ENCODE measurements at regions not wholly inside any gene's neighbourhood (a gene's known extent, or its start where the extent isn't known, plus 50 kb on each side); places are given as distances from the start of the nearest gene placed in this dataset.
"Not testable (repeated sequence)": the region's sequence is repeated elsewhere in the genome, so short reads cannot be mapped to it uniquely, and the experiment has no call there.

GRCh38 chr11:70551351-70552166, 153.2 kb downstream of the CTTN start:
- DNase-seq: no peak

DNA sequence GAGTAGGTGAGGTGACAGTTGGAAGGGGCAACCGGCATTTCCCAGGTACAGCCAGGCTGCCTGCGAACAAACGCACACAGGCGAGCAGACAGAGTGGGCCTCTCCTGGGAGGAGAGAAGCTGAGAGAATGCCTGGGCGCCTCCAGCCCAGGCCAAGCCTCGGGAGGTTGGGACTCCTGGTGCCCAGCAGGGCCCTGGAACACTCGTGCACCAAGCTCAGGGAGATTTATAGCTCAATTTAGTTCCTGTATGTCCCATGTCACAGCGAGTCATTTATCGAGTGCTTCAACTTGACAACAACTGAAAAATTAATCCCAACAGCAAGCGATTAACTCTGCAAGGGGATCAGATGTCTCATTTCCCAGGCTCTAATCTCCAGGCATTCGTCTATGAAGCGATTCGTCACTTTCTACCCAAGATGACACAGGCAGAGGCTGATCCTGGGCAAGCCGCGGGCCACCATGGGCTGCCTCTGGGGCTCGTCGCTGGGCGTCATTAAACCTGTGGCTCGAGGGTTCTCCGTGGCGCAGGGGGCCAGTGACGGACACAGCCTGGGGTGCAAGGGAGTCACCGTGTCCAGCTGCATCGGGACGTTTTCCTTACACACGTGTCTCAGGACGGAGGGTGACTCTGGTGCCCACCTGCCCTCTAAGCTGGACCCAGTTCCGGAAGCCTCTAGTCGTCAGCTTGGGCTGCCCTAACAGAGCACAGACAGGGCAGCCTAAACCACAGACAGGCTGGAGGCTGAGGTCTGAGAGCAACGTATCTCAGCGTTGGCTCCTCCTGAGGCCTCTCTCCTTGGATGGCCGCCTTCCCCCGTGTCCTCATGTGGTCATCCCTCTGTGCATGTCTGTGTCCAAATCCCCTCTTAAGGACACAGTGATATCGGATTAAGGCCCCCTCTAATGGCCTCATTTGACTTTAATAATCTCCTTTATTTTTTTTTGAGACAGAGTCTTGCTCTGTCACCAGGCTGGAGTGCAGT, 154.1 kb downstream of the CTTN start:
- no peak for DNase-seq

- no peak for DNase-seq
Measured at GRCh38 chr11:70555078-70555477, 156.7 kb downstream of the CTTN start.

DNA sequence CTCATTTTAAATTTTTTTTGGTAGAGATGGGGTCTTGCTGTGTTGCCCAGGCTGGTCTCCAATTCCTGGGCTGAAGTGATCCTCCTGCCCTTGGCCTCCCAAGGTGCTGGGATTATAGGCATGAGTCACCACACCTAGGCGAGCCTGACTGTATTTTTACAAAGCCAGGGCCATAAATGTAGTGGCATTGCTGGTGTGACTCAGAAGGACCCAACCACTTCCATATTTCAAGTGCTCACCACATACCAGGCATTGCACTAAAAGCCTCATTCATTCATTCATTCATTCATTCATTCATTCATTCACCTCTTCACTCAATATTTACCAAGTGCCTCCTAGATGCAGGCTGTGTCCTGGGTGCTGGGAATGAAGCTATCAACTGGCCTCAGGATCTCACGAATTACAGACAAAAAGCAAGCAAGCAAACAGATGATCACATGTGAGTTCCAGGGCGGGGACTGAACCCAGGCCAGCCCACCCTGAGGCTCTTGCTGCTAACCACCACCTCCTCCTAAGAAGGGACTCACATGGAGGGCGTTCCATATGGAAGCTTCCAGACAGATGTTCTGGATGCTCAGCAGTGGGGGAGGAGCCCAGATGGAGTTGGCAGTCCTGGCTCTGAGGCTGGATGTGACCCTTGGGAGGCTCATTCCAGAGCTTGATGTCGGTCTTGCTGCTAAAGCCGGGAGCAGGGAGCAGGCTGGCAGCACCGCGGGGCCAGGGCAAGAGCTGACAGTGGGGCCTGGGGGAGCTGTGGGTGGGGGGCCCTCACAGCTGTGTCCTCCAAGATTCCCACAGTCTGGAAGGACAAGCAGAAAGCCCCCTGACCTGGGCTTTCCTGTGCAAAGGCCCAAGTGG, 158.8 kb downstream of the CTTN start:
- no peak for DNase-seq

- DNase-seq: no peak
Measured at GRCh38 chr11:70557742-70558485, 159.6 kb downstream of the CTTN start.

DNA sequence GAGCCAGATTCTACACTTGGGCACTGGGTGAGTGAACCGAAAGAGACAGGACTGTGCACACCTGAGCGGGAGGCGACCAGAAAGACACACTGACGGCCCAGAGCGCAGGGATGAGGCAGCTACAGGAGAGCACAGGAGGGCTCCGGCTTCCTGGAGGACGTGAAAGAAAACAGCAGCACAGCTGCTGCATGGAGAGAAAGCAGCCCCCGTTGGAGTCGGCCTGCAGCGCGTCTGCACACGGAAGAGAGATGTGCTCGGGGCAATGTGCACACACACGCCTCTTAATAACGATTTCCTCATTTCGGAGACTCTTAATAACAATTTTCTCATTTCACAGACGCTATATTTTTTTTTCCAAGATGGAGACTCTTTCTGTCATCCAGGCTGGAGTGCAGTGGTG, 160.4 kb downstream of the CTTN start:
- no peak for DNase-seq

DNA sequence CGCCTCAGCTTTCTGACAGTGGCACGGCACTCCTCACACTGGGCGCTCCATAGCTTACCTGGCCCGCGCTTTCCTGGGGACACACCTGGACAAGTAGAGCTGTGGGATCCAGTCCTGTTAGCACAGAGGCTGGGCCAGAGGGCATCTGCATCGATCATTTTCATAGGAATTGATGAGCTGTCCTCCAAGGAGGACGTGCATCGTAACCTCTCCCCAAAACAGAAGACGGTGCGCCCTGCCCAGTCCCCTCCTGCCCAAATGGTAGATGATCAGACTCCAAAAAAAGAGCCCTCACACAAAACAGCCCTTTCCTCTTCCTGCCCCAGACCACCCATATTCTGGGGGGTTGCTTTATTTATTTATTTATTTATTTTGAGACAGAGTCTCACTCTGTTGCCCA, 161.2 kb downstream of the CTTN start:
- DNase-seq: no peak

GRCh38 chr11:70560621-70561020, 162.3 kb downstream of the CTTN start:
- DNase-seq: not testable (repeated sequence)

GRCh38 chr11:70566768-70567530, 168.6 kb downstream of the CTTN start:
- no peak for DNase-seq

- DNase-seq: no peak
Measured at GRCh38 chr11:70567680-70568034, 169.3 kb downstream of the CTTN start.

GRCh38 chr11:70568035-70568813, 169.9 kb downstream of the CTTN start:
- DNase-seq: no peak

DNA sequence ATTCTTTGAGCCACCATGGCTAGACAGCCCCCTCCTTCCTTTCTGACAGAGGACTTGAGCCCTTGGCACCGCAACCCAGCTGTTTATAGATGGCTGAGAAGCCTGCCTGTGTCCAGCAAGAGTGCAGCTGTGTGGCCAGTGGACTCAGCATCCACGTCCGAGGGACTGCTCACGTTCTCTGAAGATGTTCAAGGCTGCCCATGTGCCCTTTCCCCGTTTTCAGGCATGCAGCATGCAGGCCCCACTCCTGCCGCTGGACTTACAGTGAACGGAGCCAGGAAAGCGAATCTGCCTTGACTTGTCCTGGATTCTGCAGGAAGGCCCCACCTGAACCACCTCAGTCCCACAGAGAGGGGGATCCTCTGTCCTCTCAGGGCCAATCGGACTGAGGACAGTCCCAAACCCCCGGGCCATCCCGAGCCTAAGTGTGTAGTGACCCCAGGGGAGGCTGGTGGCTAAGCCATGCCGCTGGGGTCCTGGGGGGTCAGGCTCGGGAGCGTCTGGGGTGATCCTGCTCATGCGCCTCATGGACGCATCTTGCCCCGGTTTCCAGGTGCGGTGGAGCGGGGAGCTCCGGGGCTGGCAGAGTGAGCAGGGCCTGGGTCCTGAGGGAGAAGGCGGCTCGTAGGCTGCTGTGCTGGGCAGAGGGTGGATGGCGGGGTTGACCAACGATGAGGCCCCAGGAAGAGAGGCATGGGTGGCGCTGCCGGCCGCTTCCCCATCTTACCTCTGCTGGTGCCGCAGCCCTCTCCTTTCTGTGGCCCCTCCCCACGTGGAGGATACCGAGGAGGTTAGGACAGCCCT, 170.7 kb downstream of the CTTN start:
- DNase-seq: no peak

- no peak for DNase-seq
Measured at GRCh38 chr11:70569618-70569890, 171.2 kb downstream of the CTTN start.

GRCh38 chr11:70569996-70570692, 171.8 kb downstream of the CTTN start:
- DNase-seq: no peak

- DNase-seq: no peak
Measured at GRCh38 chr11:70570693-70571395, 172.5 kb downstream of the CTTN start.

- no peak for DNase-seq
Measured at GRCh38 chr11:70572974-70573260, 174.6 kb downstream of the CTTN start.

DNA sequence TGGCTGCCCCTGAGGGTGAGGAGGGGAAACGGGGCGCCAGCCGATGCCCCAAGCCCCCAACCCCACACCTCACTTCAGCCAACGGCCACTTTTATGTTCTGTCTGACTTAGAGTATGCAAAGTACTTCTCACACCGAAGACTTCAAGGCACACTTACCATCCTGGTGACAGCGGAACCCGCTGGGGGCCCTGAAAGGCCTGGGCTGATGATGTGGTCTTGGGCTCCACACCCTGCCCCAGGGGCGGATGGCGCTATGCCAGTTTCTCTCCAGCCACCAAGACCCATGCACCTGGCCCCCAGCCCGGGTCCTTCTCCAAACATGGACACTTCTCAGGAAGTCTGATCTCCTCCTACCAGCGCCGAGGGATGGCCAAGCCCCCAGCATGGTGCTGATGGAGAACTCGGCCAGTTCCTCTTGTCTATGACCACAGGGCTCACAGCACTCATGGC, 175.4 kb downstream of the CTTN start:
- DNase-seq: no peak

DNA sequence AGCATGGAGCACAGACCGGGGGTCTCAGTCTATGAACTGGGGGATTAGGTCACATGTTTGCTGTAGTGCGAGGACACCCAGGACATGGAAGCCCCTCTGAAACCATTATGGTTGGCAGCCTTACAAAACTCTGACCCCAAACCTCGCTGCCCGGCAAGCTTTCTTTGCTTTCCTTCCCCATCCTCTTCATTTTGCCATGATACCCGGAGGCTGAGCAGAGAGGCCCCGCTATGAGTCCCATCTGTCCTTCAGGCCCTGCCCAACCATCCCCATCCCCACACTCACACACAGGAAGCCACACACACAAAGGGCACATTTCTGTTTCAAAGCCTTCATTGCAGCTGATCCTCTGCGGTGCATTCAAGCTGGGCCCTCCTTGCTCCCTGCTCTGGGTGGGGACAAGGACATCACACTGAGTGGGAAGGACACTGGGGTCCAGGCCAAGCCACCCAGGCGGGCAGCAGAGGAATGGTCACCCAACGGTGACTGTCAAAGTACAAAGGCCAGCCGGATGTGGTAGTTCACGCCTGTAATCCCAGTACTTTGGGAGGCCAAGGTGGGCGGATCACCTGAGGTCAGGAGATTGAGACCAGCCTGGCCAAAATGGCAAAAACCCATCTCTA, 176.5 kb downstream of the CTTN start:
- DNase-seq: no peak

Measured in NCI-H1092 treated with DMSO at 0.1 percent for 48 hours (cell line).